ENCODE measurements at regions not wholly inside any gene's neighbourhood (a gene's known extent, or its start where the extent isn't known, plus 50 kb on each side); places are given as distances from the start of the nearest gene placed in this dataset.

- no peak for DNase-seq
These were observed 134.5 kb upstream of the NKX1-1 start for GRCh38 chr4:1540601-1541375.

- DNase-seq: no peak
These were observed 133.8 kb upstream of the NKX1-1 start for GRCh38 chr4:1539859-1540600.

- DNase-seq: no peak
These were observed 132.9 kb upstream of the NKX1-1 start for GRCh38 chr4:1538941-1539772.

GRCh38 chr4:1538096-1538410 lies 131.8 kb upstream of the NKX1-1 start:
- no peak for DNase-seq

- no peak for DNase-seq
These were observed 131.3 kb upstream of the NKX1-1 start for GRCh38 chr4:1537410-1538095.

- DNase-seq: no peak
These were observed 130.6 kb upstream of the NKX1-1 start for GRCh38 chr4:1536579-1537409.

GRCh38 chr4:1535926-1536578 lies 129.8 kb upstream of the NKX1-1 start:
- no peak for DNase-seq

GRCh38 chr4:1534876-1535526 lies 128.8 kb upstream of the NKX1-1 start:
- DNase-seq: no peak

GRCh38 chr4:1534095-1534872 lies 128.0 kb upstream of the NKX1-1 start:
- DNase-seq: no peak

- no peak for DNase-seq
These were observed 127.3 kb upstream of the NKX1-1 start for GRCh38 chr4:1533501-1534064.

GRCh38 chr4:1532549-1533395 lies 126.5 kb upstream of the NKX1-1 start:
- no peak for DNase-seq

- DNase-seq: no peak
These were observed 125.7 kb upstream of the NKX1-1 start for GRCh38 chr4:1531683-1532548.

GRCh38 chr4:1530356-1530755 lies 124.1 kb upstream of the NKX1-1 start:
- DNase-seq: no peak

GRCh38 chr4:1524761-1525160 lies 118.5 kb upstream of the NKX1-1 start:
- DNase-seq: no peak

- DNase-seq: no peak
These were observed 117.8 kb upstream of the NKX1-1 start for GRCh38 chr4:1523907-1524636.

- DNase-seq: no peak
These were observed 117.3 kb upstream of the NKX1-1 start for GRCh38 chr4:1523506-1523905.

- DNase-seq: no peak
These were observed 116.8 kb upstream of the NKX1-1 start for GRCh38 chr4:1523033-1523432.
